Osteoblast (primary cell): ENCODE measurements at regions not wholly inside any gene's neighbourhood (a gene's known extent, or its start where the extent isn't known, plus 50 kb on each side); places are given as distances from the start of the nearest gene placed in this dataset.

Source experiments
- DNase-seq: peaks from one replicate; pipeline ENCODE4 v3.0.0; 2011; ENCODE audit warnings: low spot score, mixed read lengths; ENCODE audit not compliant: insufficient read length; ENCODE audit errors: missing footprints
- H2AFZ ChIP-seq: 2 replicates; pipeline ENCODE4 v1.6.0; 2011; ENCODE audit warnings: mild to moderate bottlenecking, low read length
- H3K27ac ChIP-seq: 2 replicates; pipeline ENCODE4 v1.5.1; 2011; ENCODE audit warnings: mild to moderate bottlenecking, low read depth, low read length, moderate library complexity
- H3K27me3 ChIP-seq: 2 replicates; pipeline ENCODE4 v1.6.0; 2012; ENCODE audit warnings: mild to moderate bottlenecking, control low read depth, inconsistent platforms, low read length, moderate library complexity; ENCODE audit not compliant: insufficient read depth
- H3K36me3 ChIP-seq: 2 replicates; pipeline ENCODE4 v1.5.1; 2011; ENCODE audit warnings: mild to moderate bottlenecking, low read length, control low read depth, moderate library complexity; ENCODE audit not compliant: insufficient read depth
- H3K4me1 ChIP-seq: 2 replicates; pipeline ENCODE4 v1.5.1; 2011; ENCODE audit warnings: mild to moderate bottlenecking, low read length, control low read depth, moderate library complexity; ENCODE audit not compliant: insufficient read depth
- H3K4me2 ChIP-seq: 2 replicates; pipeline ENCODE4 v1.6.0; 2011; ENCODE audit warnings: mild to moderate bottlenecking, low read length; ENCODE audit not compliant: insufficient read depth
- H3K4me3 ChIP-seq: fragments of 200-600 bp; sonication (generic); 3 replicates; pipeline ENCODE4 v1.5.1; 2012; ENCODE audit warnings: mild to moderate bottlenecking, low read length, inconsistent platforms; ENCODE audit not compliant: insufficient read depth
- H3K79me2 ChIP-seq: 2 replicates; pipeline ENCODE4 v1.6.0; 2012; ENCODE audit warnings: mild to moderate bottlenecking, low read length, control low read depth, inconsistent platforms; ENCODE audit not compliant: insufficient read depth
- H3K9me3 ChIP-seq: 2 replicates; pipeline ENCODE4 v1.5.1; 2011; ENCODE audit warnings: low read depth, low read length, control low read depth
- H4K20me1 ChIP-seq: 2 replicates; pipeline ENCODE4 v1.6.0; 2012; ENCODE audit warnings: mild to moderate bottlenecking, low read length, control low read depth; ENCODE audit not compliant: insufficient read depth
- TF ChIP-seq, protein P1 (sequence below): IDR thresholded peaks from 2 replicates; pipeline ENCODE4 v1.5.1; 2011; ENCODE audit warnings: mild to moderate bottlenecking, low read depth, low read length, moderate library complexity; ENCODE audit errors: extremely low read depth

DNA sequence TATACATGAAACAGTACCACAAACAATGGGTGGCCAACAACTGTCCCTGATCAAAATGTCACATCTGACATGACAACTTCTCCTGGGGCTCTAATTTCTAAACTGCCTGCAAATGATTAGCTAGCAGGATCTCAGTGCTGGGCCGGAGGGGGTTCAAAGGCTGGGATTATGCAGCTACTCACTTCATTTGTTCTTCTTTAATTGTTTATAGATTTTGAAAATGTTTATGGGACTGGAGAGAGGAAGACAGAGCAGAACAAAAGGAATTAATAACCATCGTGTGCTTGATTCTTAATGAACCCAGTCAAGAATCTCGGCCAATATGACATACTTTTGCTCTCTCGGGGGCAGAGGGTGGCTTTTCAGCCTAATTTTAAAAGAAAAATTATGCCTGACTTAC, 313.6 kb downstream of the NSG2 start:
- no peak overlapping the region for H3K4me2 ChIP-seq
- DNase-seq: no peak
- no peaks in the 10 kb centered on the region for H3K4me1 ChIP-seq
- no peaks in the 10 kb centered on the region for H3K27me3 ChIP-seq
- TF ChIP-seq, protein P1, sequence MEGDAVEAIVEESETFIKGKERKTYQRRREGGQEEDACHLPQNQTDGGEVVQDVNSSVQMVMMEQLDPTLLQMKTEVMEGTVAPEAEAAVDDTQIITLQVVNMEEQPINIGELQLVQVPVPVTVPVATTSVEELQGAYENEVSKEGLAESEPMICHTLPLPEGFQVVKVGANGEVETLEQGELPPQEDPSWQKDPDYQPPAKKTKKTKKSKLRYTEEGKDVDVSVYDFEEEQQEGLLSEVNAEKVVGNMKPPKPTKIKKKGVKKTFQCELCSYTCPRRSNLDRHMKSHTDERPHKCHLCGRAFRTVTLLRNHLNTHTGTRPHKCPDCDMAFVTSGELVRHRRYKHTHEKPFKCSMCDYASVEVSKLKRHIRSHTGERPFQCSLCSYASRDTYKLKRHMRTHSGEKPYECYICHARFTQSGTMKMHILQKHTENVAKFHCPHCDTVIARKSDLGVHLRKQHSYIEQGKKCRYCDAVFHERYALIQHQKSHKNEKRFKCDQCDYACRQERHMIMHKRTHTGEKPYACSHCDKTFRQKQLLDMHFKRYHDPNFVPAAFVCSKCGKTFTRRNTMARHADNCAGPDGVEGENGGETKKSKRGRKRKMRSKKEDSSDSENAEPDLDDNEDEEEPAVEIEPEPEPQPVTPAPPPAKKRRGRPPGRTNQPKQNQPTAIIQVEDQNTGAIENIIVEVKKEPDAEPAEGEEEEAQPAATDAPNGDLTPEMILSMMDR: no peak
- H2AFZ ChIP-seq: no peak overlapping the region
- peaks cover 2% of the 10 kb centered on the region for H3K9me3 ChIP-seq
- H3K4me3 ChIP-seq: no peak overlapping the region
- H3K36me3 ChIP-seq: no peaks in the 10 kb centered on the region
- no peaks in the 10 kb centered on the region for H4K20me1 ChIP-seq
- H3K27ac ChIP-seq: no peak overlapping the region
- H3K79me2 ChIP-seq: no peaks in the 10 kb centered on the region

GRCh38 chr5:174362514-174362913, 317.0 kb downstream of the NSG2 start:
- no peaks in the 10 kb centered on the region for H3K4me1 ChIP-seq

DNA sequence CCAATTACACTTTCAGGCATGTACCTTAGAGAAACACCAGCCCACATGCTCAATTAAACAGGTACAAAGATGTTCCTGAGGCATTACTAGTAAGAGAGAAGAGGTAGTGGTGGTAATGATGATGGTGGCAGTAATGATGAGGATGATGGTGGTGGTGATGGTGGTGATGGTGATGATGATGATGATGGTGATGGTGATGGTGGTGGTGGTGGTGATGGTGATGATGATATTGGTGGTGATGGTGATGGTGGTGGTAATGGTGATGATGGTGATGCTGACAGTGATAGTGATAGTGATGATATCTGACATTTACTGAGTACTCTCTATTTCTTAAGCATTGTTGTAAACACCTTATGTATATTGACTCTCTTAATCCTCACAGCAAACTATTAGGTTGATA, 318.4 kb downstream of the NSG2 start:
- H3K27ac ChIP-seq: no peak overlapping the region
- no peaks in the 10 kb centered on the region for H3K36me3 ChIP-seq
- no peaks in the 10 kb centered on the region for H3K79me2 ChIP-seq
- TF ChIP-seq, protein P1: no peak
- no peak for DNase-seq
- H3K4me3 ChIP-seq: no peak overlapping the region
- no peaks in the 10 kb centered on the region for H4K20me1 ChIP-seq
- no peak overlapping the region for H3K4me2 ChIP-seq
- no peaks in the 10 kb centered on the region for H3K4me1 ChIP-seq
- H3K9me3 ChIP-seq: no peaks in the 10 kb centered on the region
- H2AFZ ChIP-seq: no peak overlapping the region
- H3K27me3 ChIP-seq: no peaks in the 10 kb centered on the region

More at GRCh38 chr5:174362514-174362913, 317.0 kb downstream of the NSG2 start:
- DNase-seq: no peak
- Histone ChIP-seq H3K27me3 (no peaks in the 10 kb centered on the region), H4K20me1 (no peaks in the 10 kb centered on the region), H3K9me3 (no peaks in the 10 kb centered on the region), H3K27ac (no peak overlapping the region), H3K4me2 (no peak overlapping the region), H3K79me2 (no peaks in the 10 kb centered on the region), H3K36me3 (no peaks in the 10 kb centered on the region), H3K4me3 (no peak overlapping the region), H2AFZ (no peak overlapping the region)
- TF ChIP-seq, protein P1: no peak

- no peak overlapping the region for H3K4me3 ChIP-seq
- H2AFZ ChIP-seq: no peak overlapping the region
- H3K9me3 ChIP-seq: no peaks in the 10 kb centered on the region
- H3K36me3 ChIP-seq: no peaks in the 10 kb centered on the region
- no peak overlapping the region for H3K4me2 ChIP-seq
- TF ChIP-seq, protein P1: no peak
- no peaks in the 10 kb centered on the region for H3K79me2 ChIP-seq
- no peaks in the 10 kb centered on the region for H3K27me3 ChIP-seq
- no peak for DNase-seq
- no peaks in the 10 kb centered on the region for H4K20me1 ChIP-seq
- no peaks in the 10 kb centered on the region for H3K4me1 ChIP-seq
- H3K27ac ChIP-seq: no peak overlapping the region
These were observed 319.2 kb downstream of the NSG2 start for GRCh38 chr5:174364676-174365075.
